GF-D8 (cell line): ENCODE measurements at regions not wholly inside any gene's neighbourhood (a gene's known extent, or its start where the extent isn't known, plus 50 kb on each side); places are given as distances from the start of the nearest gene placed in this dataset.
"Not testable (repeated sequence)": the region's sequence is repeated elsewhere in the genome, so short reads cannot be mapped to it uniquely, and the experiment has no call there.

Experiments
- DNase-seq: peaks from one replicate; lab custom pipeline; 2025; lab: John Stamatoyannopoulos, UW

DNA sequence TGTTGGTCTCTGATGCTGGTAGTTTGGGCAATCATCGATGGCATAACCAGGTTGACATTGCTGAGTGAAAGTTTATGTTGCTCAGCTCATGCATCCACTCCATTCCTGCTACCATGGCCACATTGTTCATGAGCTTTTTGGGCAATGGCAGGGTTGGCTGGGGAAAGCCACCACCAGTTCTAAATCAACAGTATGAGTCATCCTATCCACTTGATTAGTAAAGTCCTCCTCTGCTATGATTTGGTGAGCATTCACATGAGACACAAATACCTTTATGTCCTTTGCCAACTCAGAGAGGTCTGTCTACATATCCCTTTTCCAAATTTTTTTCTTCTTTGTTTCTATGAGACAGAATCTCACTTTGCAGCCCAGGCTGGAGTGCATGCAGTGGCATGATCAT, 129.7 kb upstream of the FBN2 start:
- no peak for DNase-seq

DNA sequence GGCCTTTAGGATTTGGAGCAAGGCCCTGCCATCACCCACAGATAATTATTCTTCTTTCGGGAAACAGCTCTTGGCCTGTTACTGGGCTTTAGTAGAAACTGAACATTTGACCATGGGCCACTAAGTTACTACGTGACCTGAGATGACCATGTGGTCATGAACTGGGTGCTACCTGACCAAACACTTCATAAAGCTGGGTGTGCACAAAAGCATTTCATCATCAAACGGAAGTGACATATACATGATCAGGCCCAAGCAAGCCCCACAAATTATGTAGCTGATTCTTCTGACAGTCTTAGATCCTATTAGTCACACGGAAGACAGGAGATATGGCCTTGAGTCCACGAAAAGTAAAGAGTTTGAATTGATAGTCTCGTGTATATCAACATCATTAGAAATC, 130.9 kb upstream of the FBN2 start:
- no peak for DNase-seq

DNA sequence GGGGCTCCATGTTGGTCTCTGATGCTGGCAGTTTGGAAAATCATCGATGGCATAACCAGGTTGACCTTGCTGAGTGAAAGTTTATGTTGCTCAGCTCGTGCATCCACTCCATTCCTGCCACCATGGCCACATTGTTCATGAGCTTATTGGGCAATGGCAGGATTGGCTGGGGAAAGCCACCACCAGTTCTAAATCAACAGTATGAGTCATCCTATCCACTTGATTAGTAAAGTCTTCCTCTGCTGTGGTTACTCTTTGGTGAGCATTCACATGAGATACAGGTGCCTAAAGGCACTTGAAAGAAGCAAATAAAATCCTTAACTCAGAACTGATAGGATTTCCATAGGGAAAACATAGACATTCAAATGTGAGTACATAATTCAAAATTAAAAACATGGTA, 131.8 kb upstream of the FBN2 start:
- DNase-seq, result no peak

DNA sequence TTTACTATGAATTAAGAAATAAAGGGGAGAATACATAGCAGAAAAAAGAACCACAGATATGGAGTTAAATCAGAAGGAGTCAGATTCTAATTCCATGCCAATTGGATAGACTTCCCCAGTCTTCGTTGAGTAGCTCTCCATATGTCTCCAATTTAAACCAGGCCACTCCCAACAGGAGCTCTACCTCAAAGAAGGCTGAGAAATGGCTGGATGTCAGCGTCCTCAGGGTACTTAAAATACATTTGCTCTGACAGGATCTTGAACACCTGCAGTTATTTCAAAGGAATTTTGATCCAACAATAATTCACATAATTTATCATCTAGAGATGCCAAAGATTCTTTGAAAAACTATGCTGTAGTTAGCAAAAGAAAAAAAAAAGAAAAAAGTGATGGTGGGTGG, 133.9 kb upstream of the FBN2 start:
- DNase-seq, result no peak

DNA sequence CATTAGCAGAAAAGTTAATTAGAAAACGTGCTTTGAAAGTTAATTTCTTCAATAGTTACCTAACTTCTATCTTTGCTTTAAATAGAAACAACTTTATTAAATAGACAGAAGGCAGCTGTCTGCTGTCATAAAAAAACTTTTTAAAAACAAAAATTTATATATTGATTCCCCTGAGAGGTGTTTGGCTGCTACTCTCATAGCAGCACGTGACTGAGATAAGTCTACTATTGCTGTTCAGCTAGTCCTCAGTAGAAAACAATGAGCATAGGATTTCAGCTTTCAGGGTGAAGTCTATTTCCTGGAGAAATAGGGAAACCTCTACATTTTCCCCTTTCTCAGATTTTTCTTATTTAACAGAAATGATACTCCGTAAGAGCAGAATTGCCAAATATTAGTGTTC, 135.0 kb upstream of the FBN2 start:
- no peak for DNase-seq

DNA sequence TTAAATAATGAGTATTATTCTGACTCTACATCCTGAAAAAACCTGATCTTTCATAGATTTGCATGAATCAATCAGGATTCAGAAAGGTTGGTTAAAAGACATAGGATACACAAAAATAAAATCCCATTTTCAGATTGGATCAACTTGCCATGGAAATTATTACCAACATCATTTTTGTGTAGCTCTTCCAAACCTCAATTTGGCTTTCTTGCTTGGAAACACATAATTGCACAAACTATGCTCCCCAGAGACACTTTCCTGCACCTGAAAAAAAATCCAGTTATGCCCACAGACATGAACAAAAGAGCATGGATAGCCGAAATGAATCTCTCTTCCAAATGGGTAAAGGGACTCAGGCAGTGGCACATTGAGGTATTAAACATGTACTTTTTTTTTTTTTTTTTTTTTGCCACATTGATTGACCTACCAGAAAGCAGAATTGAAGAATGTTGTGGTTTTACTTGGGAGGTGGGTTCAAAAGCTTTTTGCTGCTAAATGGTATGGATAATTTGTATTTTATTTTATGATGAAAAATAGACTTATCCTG, 135.4 kb upstream of the FBN2 start:
- DNase-seq, result no peak

DNA sequence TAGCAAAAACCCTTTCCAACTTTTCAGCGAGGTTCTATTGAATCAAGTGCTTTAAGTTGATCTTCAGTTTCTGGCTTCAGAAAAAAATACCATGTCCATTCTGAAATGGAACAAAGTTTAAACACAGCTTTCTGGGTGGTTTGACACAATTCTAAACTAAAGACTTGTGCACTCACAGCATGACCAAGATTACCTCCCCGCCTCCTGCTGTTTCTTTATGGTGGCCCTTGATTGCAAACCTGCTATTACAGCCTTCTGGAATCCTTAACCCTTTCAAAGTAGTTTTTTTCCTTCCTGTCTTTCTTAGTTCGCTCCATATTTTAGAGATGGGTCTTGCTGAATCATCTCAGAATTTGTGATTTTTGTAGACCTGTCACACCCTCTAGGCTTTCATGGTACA, 135.9 kb upstream of the FBN2 start:
- no peak for DNase-seq

DNA sequence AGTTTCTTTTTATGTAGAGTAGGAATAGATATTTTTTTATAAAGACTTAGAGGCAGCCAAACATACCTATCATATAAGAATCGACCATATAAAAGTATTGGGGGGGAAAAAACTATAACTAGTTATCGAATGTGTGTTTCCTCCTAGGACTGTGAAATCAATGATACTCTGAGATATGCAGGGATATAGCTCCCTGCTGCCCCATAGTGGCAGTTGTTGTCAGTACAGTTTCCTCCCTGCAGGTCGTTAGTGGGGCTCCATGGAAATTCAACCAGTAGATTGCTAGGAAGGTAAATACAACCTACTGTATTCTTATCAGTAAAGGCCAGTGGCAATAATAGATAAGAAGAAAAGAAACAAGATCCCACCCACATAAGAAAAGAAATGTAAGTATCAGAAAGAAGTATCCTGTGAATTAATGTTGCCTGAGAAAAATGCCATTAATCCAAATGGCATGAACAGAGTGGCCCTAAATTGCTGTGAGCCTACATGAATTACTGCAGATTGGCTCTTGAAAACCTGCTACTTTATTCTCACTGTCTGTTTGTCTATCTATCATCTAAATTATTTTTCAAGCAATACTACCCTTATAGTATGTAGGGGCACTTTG, 136.9 kb upstream of the FBN2 start:
- no peak for DNase-seq

DNA sequence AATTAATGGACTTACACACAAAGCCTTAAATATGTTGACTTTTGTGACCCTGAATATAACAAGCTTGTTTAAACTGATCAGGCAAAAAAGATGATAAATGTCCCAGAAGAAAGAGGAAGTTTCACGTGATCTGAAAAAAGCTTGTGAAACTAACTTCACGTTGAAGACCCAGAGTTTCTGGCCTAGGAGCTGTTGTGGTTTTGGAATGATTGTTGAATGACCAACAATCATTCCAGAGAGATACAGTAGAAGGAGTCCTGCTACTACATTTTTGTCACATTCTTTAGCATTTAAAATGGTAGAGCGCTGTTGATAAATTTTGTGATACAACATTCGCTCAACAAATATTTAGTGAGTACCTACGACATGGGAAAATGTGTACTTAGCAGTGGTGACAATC, 143.1 kb upstream of the FBN2 start:
- no peak for DNase-seq

DNA sequence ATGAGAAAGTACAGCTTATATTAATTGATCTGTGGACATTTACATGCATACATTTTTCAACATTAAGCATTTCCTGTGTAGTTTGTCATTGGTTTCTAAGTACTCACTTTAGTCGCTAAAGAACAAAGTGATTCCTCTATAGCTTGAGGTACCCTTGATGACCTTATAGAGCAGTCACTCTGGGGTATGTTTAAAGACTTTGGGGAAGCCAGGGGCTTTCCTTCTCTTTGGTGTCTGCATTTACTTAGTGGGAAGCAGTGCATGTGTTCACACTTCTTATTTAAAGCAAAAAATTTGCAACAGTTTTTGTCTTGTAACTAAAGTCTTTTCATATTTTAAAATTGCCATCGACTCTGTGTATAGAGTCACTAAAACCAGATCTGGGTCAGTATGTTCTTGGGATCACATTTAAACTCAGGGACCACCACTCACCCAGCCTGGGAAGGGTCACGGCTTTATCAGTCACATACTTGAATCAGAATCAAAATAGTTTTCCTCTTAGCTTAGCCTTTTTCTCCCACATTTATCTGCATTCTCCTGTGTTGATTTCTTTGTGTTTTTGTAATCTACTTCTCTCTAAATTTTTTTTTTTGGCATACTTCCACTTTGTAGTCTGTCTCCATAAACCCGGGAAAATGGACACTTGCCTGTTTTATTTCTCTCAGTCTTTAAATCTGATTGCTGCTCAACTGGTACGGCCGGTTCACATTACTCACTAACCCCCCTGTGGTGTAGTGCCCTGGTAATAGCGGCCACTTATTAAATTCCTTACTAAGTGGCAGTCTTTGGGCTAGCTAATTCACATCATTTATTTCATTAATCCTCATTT, 143.9 kb upstream of the FBN2 start:
- no peak for DNase-seq

DNA sequence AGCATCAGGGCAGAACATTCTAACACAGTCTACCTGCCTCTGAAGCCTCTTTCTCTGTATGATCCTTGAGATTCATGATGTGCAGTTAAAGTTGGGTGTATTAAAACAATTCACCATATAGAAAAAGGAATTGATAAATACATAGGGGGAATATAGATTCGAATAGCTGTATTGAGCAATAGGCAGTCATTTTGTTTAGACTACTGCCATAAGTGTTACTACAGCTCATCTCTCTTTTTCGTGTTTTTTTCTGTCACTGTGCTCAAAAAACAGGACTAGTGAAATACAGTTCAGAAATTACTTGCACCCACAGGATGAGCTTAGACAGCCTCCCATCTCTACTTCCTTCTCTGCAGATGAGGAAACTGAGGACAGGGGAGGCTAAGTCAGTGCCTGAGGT, 144.6 kb upstream of the FBN2 start:
- no peak for DNase-seq

DNA sequence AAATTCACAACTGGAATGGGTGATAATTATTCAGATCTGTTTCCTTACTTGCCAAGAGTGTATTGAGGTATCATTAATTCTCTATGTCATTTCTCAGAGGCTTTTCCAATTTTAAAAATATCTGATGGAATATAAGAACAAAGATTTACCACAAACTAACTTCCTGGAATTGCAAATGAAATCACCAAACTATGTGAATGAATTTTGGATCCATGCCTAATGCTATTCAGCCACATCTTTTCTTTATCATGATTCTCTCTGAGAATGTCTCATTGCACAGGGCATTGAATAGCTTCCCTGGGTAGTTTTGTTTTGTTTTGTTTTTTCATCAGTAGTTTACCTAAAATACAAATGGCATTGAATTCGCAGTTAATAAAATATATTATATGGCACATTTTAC, 146.9 kb upstream of the FBN2 start:
- DNase-seq, result no peak

DNA sequence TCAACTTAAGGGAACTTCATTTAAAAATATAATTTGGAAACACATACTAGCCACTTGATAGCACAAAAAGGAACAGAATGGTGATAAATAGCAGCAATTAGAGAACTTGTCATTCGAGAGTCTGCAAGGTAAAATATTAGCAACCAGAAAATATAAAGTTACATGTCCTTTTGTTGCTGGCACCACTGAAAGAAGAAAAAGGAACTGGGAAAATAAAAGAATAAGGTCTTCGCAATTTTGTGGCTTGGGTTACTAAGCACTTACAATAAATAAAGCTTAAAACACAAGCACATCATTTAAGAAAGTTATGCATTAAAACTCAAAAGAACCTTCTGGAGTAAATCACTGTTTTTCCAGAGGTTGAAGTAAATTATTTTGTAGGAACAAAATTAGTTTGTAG, 149.9 kb upstream of the FBN2 start:
- no peak for DNase-seq

DNA sequence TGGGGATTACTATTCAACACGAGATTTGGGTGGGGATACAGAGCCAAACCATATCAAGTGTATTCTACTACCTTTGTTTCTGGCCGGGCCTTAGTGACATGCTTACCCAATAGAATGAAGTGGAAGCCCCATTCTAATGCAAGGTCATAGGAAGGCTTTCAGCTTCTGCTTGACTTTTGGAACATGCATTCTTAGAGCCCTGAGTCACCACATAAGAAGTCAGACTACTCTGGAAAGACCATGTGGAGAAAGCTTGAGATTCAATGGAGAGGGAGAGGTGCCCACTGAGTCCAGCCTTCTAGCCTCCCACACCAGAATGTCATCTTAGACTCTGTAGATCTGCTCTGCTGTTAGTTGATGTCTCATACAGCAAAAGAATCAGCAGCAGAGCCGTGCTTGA, 155.7 kb upstream of the FBN2 start:
- DNase-seq, result no peak

DNA sequence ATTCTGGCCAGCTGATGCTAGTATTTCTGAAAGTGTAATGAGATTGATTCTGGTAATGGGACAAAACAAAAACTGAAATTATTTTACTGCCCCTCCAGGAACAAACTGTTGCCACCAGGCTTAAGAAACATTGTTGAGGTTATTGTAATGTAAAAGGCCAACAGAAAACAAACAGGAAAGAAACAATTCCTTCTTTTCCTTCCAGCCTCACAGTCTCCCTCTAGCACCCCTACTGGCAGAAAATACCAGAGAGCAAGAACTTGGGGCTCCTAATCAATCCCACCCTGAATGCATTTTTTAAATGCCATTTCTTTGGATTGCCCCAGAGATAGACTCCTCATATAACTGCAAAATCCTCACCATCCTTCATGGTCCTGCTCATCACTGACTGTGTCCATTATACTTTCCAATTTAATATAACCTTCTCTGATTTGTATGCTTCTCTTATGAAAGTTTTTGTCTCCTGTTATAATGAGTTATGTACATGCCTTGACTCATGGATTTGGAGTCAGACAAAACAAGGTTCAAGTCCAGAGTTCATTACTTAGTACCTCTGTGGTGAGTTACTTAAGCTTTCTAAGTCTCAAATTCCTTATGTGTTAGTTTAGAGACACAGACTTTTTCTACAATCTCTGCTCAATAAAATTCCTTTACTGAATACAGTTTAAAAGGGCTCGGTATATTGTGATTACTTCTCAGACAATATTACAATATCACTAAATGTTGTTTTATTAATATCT, 157.9 kb upstream of the FBN2 start:
- no peak for DNase-seq

DNA sequence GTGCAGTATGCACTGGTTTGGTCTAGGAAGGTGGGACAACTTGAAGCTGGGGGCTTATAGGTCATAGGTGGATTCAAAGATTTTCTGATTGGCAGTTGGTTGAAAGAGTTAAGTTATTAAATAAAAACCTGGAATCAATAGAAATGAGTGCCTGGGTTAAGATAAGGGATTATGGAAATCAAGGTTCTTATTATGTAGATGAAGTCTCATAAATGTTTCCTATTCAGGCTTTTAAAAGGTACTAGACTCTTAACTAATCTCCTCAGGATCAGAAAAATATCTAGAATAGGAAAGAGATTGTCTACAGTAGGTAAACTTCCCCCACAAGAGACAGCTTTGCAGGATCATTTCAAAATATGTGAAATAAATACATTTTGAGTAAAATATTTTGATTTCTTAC, 163.3 kb upstream of the FBN2 start:
- no peak for DNase-seq

DNA sequence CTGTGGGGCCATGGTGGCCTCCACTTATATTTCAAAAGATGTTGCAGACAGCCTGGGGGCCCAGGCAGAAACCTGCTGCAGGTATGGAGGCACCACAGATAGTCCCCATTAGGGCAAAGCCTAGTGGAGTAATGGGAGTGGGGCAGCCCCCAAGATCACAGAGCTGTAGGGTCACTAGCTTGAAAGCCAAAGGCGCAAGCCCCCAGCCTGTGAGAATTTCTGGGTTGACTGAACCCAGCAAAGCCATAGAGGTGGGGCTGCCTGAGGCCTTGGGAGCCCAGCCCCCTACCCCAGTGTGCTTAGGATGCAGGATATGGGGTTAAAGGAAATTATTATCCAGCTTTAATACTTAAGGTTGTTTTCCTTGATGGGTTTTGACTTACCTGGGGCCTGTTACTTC, 165.3 kb upstream of the FBN2 start:
- no peak for DNase-seq

DNA sequence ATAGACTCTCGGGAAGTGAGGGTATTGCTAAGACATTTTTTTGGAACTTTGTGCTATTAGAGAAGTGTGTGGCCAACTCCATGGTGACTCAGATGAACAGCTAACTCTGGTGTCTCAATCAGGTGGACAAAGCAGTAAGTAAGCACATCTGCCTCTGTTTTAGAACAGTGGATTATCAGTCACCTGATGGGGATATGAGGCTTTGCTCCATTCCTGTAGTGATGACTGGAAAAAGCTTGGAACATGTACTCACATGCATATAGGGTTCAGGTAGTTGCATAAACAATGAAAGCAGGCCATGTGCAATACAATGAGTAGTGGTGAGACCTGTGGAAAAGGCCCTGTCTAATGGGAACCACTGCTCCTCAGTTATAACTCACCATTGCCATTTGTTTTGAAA, 168.2 kb upstream of the FBN2 start:
- DNase-seq, result no peak

DNA sequence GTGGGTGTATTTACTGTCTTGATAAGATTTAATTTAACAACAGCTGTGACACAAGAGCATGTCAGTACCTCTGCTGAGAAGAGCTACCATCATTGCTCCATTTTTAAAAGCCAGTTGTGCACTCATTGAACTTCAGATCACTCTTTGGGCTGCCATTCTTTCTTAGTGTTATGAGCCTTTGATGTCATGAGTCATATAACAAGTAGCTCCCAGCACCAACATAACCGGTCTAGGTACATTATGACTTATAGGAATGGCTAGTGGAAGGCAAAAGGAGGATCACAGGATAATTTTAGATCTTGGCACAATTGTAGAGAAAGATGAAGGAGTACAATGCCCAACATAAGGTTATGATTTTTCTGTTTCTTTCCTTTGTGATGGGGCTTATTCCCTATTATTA, 170.8 kb upstream of the FBN2 start:
- DNase-seq, result no peak

DNA sequence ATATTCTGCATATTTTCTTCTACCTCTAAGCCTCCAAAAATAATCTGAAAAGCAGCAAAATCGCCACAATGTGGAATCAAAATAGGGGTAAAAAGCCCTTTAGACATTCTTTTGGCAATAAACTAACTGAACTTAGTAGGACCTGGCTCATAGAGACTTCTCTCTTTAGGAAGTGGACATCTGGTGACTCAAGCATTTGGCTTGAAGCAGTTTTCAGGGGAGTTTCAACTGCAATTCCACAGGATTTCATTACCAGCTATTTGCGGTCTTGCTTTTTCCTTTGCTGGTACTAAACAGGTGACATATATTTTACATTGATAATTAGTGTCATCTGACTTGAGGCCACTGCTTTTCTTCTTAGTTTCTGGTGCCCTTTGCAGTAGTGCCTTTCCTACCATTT, 173.2 kb upstream of the FBN2 start:
- DNase-seq, result no peak

DNA sequence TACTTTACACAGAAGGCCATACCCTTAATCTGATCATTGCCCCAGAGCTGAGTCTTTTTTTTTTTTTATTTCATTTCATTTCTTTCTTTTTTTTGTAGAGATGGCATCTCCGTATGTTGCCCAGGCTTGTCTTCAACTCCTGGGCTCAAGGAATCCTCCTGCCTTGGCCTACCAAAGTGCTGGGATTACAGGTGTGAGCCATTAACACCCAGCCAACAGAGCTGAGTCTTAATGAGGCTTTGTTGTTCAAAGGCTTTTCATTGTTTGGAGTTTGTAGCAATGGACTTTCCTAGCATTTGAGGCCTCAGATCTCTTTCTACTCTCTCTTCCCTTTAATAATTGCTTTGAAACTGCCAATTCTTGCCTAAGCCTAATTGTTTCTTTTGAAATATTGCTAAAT, 176.5 kb upstream of the FBN2 start:
- no peak for DNase-seq

DNA sequence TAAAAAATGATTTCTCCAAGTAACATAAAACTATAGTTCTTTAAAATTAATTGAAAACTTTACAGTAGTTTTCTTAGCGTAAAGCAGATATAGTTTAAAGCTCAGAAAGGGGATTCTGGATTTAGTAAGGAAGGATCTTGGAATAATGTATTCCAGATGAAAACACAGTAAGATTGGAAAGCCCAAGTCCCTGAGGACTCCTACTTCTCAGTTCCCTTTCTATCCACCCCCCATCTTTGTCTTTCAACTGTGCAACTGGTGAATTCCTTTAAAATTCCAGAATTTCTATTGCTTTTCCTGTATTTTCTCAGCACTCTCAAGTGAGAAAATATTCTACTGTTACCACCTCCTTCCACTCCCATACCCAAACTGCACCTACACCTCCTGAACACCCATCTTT, 184.5 kb upstream of the FBN2 start:
- no peak for DNase-seq

DNA sequence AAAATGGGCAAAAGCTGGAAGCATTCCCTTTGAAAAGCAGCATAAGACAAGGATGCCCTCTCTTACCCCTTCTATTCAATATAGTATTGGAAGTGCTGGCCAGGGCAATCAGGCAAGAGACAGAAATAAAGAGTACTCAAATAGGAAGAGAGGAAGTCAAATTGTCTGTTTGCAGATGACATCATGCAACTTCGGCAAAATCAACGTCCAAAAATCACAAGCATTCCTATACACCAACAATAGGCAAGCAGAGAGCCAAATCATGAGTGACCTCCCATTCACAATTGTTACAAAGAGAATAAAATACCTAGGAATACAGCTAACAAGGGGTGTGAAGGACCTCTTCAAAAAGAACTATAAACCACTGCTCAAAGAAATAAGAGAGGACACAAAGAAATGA, 192.0 kb upstream of the FBN2 start:
- not testable (repeated sequence) for DNase-seq
